HepG2 (cell line): ENCODE measurements at regions not wholly inside any gene's neighbourhood (a gene's known extent, or its start where the extent isn't known, plus 50 kb on each side); places are given as distances from the start of the nearest gene placed in this dataset.

Source experiments
- AGO1 ChIP-seq: fragments of 200-400 bp; formaldehyde crosslinking; IDR thresholded peaks from 2 replicates; pipeline ENCODE4 v1.6.1; 2017; ENCODE audit warnings: mild to moderate bottlenecking, low read depth, low read length, moderate library complexity; ENCODE audit not compliant: poor library complexity, severe bottlenecking
- ATF1 ChIP-seq: IDR thresholded peaks from 2 replicates; pipeline ENCODE4 v1.6.1; 2016; ENCODE audit warnings: mild to moderate bottlenecking, control low read depth
- CBX5 ChIP-seq: sonication (generic); formaldehyde crosslinking; IDR thresholded peaks from 2 replicates; pipeline ENCODE4 v1.4.0; 2020; ENCODE audit warnings: missing genetic modification reagents, borderline replicate concordance
- DDIT3 ChIP-seq: sonication (generic); formaldehyde crosslinking; IDR thresholded peaks from 2 replicates; pipeline ENCODE4 v1.4.0; 2020; ENCODE audit warnings: mild to moderate bottlenecking, missing genetic modification reagents
- HBP1 ChIP-seq: IDR thresholded peaks from 2 replicates; pipeline ENCODE4 v1.6.1; 2016; ENCODE audit warnings: low read depth, control low read depth
- HES4 ChIP-seq: sonication (generic); formaldehyde crosslinking; IDR thresholded peaks from 2 replicates; pipeline ENCODE4 v1.9.0; 2021; ENCODE audit warnings: mild to moderate bottlenecking, missing genetic modification reagents, borderline replicate concordance
- HOXA5 ChIP-seq: sonication (generic); formaldehyde crosslinking; IDR thresholded peaks from 2 replicates; pipeline ENCODE4 v1.4.0; 2020; ENCODE audit warnings: missing genetic modification reagents
- KLF12 ChIP-seq: sonication (generic); formaldehyde crosslinking; IDR thresholded peaks from 2 replicates; pipeline ENCODE4 v1.4.0; 2020; ENCODE audit warnings: missing genetic modification reagents, borderline replicate concordance
- LCORL ChIP-seq, 2 experiments: fragments of 450-650 bp in 1 of 2; sonication (generic) in 1 of 2; formaldehyde crosslinking in 1 of 2; IDR thresholded peaks; 2 replicates each; pipeline versions ENCODE4 v1.5.0 to v1.6.1; 2017 to 2020; ENCODE audit warnings: antibody characterized with exemption in 1 of 2, missing genetic modification reagents in 1 of 2
- MED8 ChIP-seq: sonication (generic); formaldehyde crosslinking; IDR thresholded peaks from 2 replicates; pipeline ENCODE4 v1.8.1; 2023; ENCODE audit warnings: mild to moderate bottlenecking, missing genetic modification reagents; ENCODE audit not compliant: insufficient replicate concordance
- MIXL1 ChIP-seq: IDR thresholded peaks from 2 replicates; pipeline ENCODE4 v1.6.1; 2016
- POLR2A ChIP-seq, 2 experiments: IDR thresholded peaks; 2 replicates each; pipeline ENCODE4 v1.6.1; 2011; ENCODE audit warnings: low read depth in 2 of 2, low read length in 2 of 2, mild to moderate bottlenecking in 1 of 2, moderate library complexity in 1 of 2; ENCODE audit not compliant: insufficient read depth in 1 of 2
- RBM39 ChIP-seq: fragments of 200-400 bp; formaldehyde crosslinking; IDR thresholded peaks from one replicate; pipeline ENCODE4 v1.6.1; 2018; ENCODE audit warnings: antibody characterized with exemption, mild to moderate bottlenecking, low read depth, low read length; ENCODE audit not compliant: poor library complexity, severe bottlenecking
- SPEN ChIP-seq: sonication (generic); formaldehyde crosslinking; IDR thresholded peaks from 2 replicates; pipeline ENCODE4 v1.5.1; 2020; ENCODE audit warnings: low read depth, mild to moderate bottlenecking, missing genetic modification reagents
- THRA ChIP-seq: sonication (generic); formaldehyde crosslinking; IDR thresholded peaks from 2 replicates; pipeline ENCODE4 v1.4.0; 2020; ENCODE audit warnings: missing genetic modification reagents, borderline replicate concordance
- ZBED4 ChIP-seq: sonication (generic); formaldehyde crosslinking; IDR thresholded peaks from 2 replicates; pipeline ENCODE4 v1.4.0; 2020; ENCODE audit warnings: missing genetic modification reagents, borderline replicate concordance
- ZNF556 ChIP-seq: sonication (generic); formaldehyde crosslinking; IDR thresholded peaks from 2 replicates; pipeline ENCODE4 v1.4.0; 2020; ENCODE audit warnings: mild to moderate bottlenecking, missing genetic modification reagents, borderline replicate concordance
- ZNF605 ChIP-seq: sonication (generic); formaldehyde crosslinking; IDR thresholded peaks from 2 replicates; pipeline ENCODE4 v1.8.0; 2022; ENCODE audit warnings: mild to moderate bottlenecking, missing genetic modification reagents
- ZNF891 ChIP-seq: sonication (generic); formaldehyde crosslinking; IDR thresholded peaks from 2 replicates; pipeline ENCODE4 v1.5.0; 2020; ENCODE audit warnings: mild to moderate bottlenecking, missing genetic modification reagents
- ZXDC ChIP-seq: sonication (generic); formaldehyde crosslinking; IDR thresholded peaks from 2 replicates; pipeline ENCODE4 v1.5.0; 2020; ENCODE audit warnings: mild to moderate bottlenecking, missing genetic modification reagents

GRCh38 chr6:137731960-137732616 is 135.0 kb upstream of the TNFAIP3 start (continued):
- TF ChIP-seq ZBED4 (CRISPR knock-in tag) (peak; percentile 87; the same call in 1 of the 2 replicates), LCORL (IDR thresholded peaks at IDR 0.05) (peak; percentile 61; the same call in 1 of the 2 replicates), LCORL (CRISPR knock-in tag; IDR thresholded peaks at IDR 0.05) (peak; percentile 77; the same call in 1 of the 2 replicates), HOXA5 (CRISPR knock-in tag) (peak; percentile 97), MED8 (CRISPR knock-in tag) (peak; percentile 73), ZXDC (CRISPR knock-in tag) (no peak), ZNF556 (CRISPR knock-in tag) (peak; percentile 50; the same call in 1 of the 2 replicates), DDIT3 (CRISPR knock-in tag) (no peak), HBP1 (no peak), SPEN (CRISPR knock-in tag) (no peak), CBX5 (CRISPR knock-in tag) (0 out of 2 replicates have a peak, but pooled peaks have one; percentile 58), THRA (CRISPR knock-in tag) (peak; percentile 84), AGO1 (no peak), RBM39 (no peak), ZNF605 (CRISPR knock-in tag) (no peak; the same call in 1 of the 2 replicates), HES4 (CRISPR knock-in tag) (no peak), POLR2A (IDR thresholded peaks at IDR 0.05; ENCODE audit: insufficient read depth in 1 of 2, low read depth in 2 of 2, low read length in 2 of 2) (peak in 1 of 2 experiments; percentile 49; a peak in 2 of 4 replicates), KLF12 (no peak), ZNF891 (CRISPR knock-in tag) (no peak), ATF1 (CRISPR knock-in tag) (peak; percentile 74), MIXL1 (CRISPR knock-in tag) (peak; percentile 90)
